ENCODE measurements at regions not wholly inside any gene's neighbourhood (a gene's known extent, or its start where the extent isn't known, plus 50 kb on each side); places are given as distances from the start of the nearest gene placed in this dataset.

- TF ChIP-seq EZH2 (IDR thresholded peaks at IDR 0.05; ENCODE audit: borderline replicate concordance, insufficient read depth, low read depth, low read length, poor library complexity, severe bottlenecking) (no peak), CTCF (IDR thresholded peaks at IDR 0.05) (no peak)
These were observed 121.4 kb downstream of the FAM43A start for GRCh38 chr3:194806991-194807630.

All from B cell (primary cell).